ENCODE measurements at regions not wholly inside any gene's neighbourhood (a gene's known extent, or its start where the extent isn't known, plus 50 kb on each side); places are given as distances from the start of the nearest gene placed in this dataset.

DNA sequence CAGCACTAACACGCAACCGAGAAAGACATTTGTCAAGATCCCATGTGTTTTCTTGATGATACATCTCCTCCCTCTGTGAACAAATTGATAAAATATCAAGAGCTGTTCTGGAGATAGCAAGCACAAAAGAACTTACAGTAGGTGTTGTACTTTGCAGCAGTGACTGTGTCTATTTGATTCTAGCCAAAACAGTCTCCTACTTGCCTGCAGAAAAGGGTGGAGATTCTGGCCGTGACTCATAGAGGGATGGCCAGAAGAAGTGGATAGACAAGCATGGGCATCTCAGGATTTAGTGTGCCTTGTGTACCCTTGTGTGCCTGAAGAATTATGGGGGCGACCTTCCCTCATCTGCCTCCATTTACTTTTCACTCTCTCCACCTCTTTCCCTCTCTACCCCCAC is 458.4 kb upstream of the LRRC7 start:
- TF ChIP-seq POLR2AphosphoS5 (IDR thresholded peaks at IDR 0.05) (no peak), TAF1 (IDR thresholded peaks at IDR 0.05; ENCODE audit: low read depth) (no peak), RAD21 (conservative IDR thresholded peaks at IDR 0.05) (no peak), EP300 (conservative IDR thresholded peaks at IDR 0.05; ENCODE audit: poor library complexity, severe bottlenecking) (no peak), MXI1 (conservative IDR thresholded peaks at IDR 0.05; ENCODE audit: poor library complexity, severe bottlenecking) (no peak), EZH2 (IDR thresholded peaks at IDR 0.05; ENCODE audit: borderline replicate concordance, insufficient read depth, low read length, poor library complexity, severe bottlenecking) (no peak)
- TF ChIP-seq, protein P1, sequence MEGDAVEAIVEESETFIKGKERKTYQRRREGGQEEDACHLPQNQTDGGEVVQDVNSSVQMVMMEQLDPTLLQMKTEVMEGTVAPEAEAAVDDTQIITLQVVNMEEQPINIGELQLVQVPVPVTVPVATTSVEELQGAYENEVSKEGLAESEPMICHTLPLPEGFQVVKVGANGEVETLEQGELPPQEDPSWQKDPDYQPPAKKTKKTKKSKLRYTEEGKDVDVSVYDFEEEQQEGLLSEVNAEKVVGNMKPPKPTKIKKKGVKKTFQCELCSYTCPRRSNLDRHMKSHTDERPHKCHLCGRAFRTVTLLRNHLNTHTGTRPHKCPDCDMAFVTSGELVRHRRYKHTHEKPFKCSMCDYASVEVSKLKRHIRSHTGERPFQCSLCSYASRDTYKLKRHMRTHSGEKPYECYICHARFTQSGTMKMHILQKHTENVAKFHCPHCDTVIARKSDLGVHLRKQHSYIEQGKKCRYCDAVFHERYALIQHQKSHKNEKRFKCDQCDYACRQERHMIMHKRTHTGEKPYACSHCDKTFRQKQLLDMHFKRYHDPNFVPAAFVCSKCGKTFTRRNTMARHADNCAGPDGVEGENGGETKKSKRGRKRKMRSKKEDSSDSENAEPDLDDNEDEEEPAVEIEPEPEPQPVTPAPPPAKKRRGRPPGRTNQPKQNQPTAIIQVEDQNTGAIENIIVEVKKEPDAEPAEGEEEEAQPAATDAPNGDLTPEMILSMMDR (IDR thresholded peaks at IDR 0.05; ENCODE audit: poor library complexity, severe bottlenecking), result no peak
- TF ChIP-seq, protein P2, sequence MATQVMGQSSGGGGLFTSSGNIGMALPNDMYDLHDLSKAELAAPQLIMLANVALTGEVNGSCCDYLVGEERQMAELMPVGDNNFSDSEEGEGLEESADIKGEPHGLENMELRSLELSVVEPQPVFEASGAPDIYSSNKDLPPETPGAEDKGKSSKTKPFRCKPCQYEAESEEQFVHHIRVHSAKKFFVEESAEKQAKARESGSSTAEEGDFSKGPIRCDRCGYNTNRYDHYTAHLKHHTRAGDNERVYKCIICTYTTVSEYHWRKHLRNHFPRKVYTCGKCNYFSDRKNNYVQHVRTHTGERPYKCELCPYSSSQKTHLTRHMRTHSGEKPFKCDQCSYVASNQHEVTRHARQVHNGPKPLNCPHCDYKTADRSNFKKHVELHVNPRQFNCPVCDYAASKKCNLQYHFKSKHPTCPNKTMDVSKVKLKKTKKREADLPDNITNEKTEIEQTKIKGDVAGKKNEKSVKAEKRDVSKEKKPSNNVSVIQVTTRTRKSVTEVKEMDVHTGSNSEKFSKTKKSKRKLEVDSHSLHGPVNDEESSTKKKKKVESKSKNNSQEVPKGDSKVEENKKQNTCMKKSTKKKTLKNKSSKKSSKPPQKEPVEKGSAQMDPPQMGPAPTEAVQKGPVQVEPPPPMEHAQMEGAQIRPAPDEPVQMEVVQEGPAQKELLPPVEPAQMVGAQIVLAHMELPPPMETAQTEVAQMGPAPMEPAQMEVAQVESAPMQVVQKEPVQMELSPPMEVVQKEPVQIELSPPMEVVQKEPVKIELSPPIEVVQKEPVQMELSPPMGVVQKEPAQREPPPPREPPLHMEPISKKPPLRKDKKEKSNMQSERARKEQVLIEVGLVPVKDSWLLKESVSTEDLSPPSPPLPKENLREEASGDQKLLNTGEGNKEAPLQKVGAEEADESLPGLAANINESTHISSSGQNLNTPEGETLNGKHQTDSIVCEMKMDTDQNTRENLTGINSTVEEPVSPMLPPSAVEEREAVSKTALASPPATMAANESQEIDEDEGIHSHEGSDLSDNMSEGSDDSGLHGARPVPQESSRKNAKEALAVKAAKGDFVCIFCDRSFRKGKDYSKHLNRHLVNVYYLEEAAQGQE (IDR thresholded peaks at IDR 0.05; ENCODE audit: borderline replicate concordance), result no peak
